Vagina (tissue), 2 donors: ENCODE measurements at regions not wholly inside any gene's neighbourhood (a gene's known extent, or its start where the extent isn't known, plus 50 kb on each side); places are given as distances from the start of the nearest gene placed in this dataset.

Experiments used
- POLR2AphosphoS5 ChIP-seq, 2 donors: sonication (generic); formaldehyde crosslinking; IDR thresholded peaks; one replicate each; pipeline ENCODE4 v1.9.0; 2017; ENCODE audit warnings: antibody characterized with exemption in 2 of 2, mild to moderate bottlenecking in 2 of 2, low read depth in 1 of 2; ENCODE audit not compliant: insufficient read depth in 1 of 2
- TF ChIP-seq, protein P1 (sequence below), 3 experiments: fragments of 450-650 bp in 2 of 3; fragments of 200-600 bp in 1 of 3; sonication (generic) in 1 of 3; IDR thresholded peaks; one replicate each; pipeline ENCODE4 v1.5.1; 2017 to 2019; ENCODE audit warnings: antibody characterized with exemption in 3 of 3, mild to moderate bottlenecking in 2 of 3, moderate library complexity in 2 of 3

DNA sequence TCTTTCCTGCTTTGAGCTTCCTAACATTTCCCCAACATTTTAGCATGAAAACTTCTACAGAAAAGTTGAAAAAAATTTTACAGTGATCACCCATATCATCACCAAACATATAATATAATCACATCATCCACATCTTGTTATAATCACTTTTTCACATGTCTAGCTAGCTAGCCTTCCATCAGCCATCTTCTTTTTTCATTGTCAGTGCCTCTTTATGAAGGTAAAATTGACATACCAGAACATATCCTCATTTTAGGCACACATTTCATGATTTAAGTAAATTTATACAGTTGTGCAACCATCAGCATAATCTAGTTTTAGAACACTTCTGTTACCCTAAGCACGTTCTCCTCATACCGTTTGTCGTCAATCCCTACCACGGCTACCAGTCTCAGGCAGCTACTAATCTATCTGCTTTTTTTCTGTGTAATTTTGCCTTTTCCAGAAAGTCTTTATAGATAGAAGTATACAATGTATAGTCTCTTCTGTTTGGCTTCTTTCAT lies 73.7 kb downstream of the VEGFA start:
- TF ChIP-seq, protein P1, sequence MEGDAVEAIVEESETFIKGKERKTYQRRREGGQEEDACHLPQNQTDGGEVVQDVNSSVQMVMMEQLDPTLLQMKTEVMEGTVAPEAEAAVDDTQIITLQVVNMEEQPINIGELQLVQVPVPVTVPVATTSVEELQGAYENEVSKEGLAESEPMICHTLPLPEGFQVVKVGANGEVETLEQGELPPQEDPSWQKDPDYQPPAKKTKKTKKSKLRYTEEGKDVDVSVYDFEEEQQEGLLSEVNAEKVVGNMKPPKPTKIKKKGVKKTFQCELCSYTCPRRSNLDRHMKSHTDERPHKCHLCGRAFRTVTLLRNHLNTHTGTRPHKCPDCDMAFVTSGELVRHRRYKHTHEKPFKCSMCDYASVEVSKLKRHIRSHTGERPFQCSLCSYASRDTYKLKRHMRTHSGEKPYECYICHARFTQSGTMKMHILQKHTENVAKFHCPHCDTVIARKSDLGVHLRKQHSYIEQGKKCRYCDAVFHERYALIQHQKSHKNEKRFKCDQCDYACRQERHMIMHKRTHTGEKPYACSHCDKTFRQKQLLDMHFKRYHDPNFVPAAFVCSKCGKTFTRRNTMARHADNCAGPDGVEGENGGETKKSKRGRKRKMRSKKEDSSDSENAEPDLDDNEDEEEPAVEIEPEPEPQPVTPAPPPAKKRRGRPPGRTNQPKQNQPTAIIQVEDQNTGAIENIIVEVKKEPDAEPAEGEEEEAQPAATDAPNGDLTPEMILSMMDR (IDR thresholded peaks at IDR 0.05) = no peak
- no peak for TF ChIP-seq POLR2AphosphoS5 (IDR thresholded peaks at IDR 0.05; ENCODE audit: insufficient read depth in 1 of 2, low read depth in 1 of 2)
